Adrenal gland (tissue), 5 donors: ENCODE measurements at regions not wholly inside any gene's neighbourhood (a gene's known extent, or its start where the extent isn't known, plus 50 kb on each side); places are given as distances from the start of the nearest gene placed in this dataset.

Source experiments
- POLR2A ChIP-seq, 2 donors: fragments of 450-650 bp; IDR thresholded peaks; one replicate each; pipeline ENCODE4 v1.6.1; 2017; ENCODE audit warnings: antibody characterized with exemption in 2 of 2, mild to moderate bottlenecking in 2 of 2, moderate library complexity in 1 of 2
- TF ChIP-seq, protein P1 (sequence below), 6 experiments: fragments of 450-650 bp in 4 of 6; fragments of 200-600 bp in 2 of 6; sonication (generic) in 1 of 6; IDR thresholded peaks; 1 replicate in 5 of 6; 2 replicates in 1 of 6; pipeline versions ENCODE4 v1.5.1 to v1.8.0; 2016 to 2021; ENCODE audit warnings: antibody characterized with exemption in 6 of 6, mild to moderate bottlenecking in 2 of 6, moderate library complexity in 1 of 6
- donor health status: DM: no; HTN: no; CAD: no.

DNA sequence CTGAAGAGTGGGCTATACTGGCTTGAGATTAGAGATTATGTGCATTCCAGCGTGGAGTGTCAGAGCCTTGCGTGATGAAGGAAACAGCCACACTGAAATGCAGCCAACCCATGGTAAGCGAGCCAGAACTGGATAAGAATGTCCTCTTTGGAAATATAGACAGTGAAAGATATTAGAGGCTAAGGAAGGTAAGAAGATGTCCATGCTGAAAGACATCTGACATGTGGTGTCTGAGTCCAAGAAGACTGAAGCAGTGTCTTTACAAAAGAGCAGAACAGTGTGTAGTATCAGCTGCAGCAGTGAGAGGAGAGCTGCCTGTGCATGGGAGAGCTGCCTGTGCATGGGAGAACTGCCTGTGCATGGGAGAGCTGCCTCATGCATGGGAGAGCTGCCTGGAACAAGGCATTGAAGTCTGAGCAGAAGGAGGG is 672.2 kb downstream of the DIPK2A start:
- TF ChIP-seq, protein P1, sequence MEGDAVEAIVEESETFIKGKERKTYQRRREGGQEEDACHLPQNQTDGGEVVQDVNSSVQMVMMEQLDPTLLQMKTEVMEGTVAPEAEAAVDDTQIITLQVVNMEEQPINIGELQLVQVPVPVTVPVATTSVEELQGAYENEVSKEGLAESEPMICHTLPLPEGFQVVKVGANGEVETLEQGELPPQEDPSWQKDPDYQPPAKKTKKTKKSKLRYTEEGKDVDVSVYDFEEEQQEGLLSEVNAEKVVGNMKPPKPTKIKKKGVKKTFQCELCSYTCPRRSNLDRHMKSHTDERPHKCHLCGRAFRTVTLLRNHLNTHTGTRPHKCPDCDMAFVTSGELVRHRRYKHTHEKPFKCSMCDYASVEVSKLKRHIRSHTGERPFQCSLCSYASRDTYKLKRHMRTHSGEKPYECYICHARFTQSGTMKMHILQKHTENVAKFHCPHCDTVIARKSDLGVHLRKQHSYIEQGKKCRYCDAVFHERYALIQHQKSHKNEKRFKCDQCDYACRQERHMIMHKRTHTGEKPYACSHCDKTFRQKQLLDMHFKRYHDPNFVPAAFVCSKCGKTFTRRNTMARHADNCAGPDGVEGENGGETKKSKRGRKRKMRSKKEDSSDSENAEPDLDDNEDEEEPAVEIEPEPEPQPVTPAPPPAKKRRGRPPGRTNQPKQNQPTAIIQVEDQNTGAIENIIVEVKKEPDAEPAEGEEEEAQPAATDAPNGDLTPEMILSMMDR (IDR thresholded peaks at IDR 0.05), result no peak
- TF ChIP-seq POLR2A (IDR thresholded peaks at IDR 0.05), result no peak
